HCT116 (cell line): ENCODE measurements at regions not wholly inside any gene's neighbourhood (a gene's known extent, or its start where the extent isn't known, plus 50 kb on each side); places are given as distances from the start of the nearest gene placed in this dataset.

Experiments
- CTCF ChIP-seq, 3 experiments: fragments of 200-600 bp in 1 of 3; sonication (generic) in 1 of 3; IDR thresholded peaks in 2 of 3; conservative IDR thresholded peaks in 1 of 3; 2 replicates each; pipeline ENCODE4 v1.5.1; 2012 to 2017; ENCODE audit warnings: low read depth in 2 of 3, low read length in 2 of 3, antibody characterized with exemption in 1 of 3, borderline replicate concordance in 1 of 3, control low read depth in 1 of 3, mild to moderate bottlenecking in 1 of 3, mixed read lengths in 1 of 3, mixed run types in 1 of 3, moderate library complexity in 1 of 3; ENCODE audit not compliant: insufficient read depth in 1 of 3
- EZH2 ChIP-seq: fragments of 200-600 bp; sonication (generic); IDR thresholded peaks from 2 replicates; pipeline ENCODE4 v1.6.1; 2017; ENCODE audit warnings: antibody characterized with exemption, mixed run types
- POLR2A ChIP-seq: IDR thresholded peaks from 2 replicates; pipeline ENCODE4 v1.7.0; 2011; ENCODE audit warnings: borderline replicate concordance; ENCODE audit not compliant: insufficient read depth, insufficient read length; ENCODE audit errors: extremely low read depth
- POLR2AphosphoS5 ChIP-seq: IDR thresholded peaks from 2 replicates; pipeline ENCODE4 v1.6.1; 2011; ENCODE audit warnings: mild to moderate bottlenecking, low read depth, low read length, moderate library complexity
- REST ChIP-seq: IDR thresholded peaks from 2 replicates; pipeline ENCODE4 v1.6.1; 2012; ENCODE audit warnings: low read depth
- SIN3A ChIP-seq: IDR thresholded peaks from 2 replicates; pipeline ENCODE4 v1.6.1; 2012; ENCODE audit warnings: low read depth
- SP1 ChIP-seq: IDR thresholded peaks from 2 replicates; pipeline ENCODE4 v1.6.1; 2012; ENCODE audit warnings: low read depth
- ZBTB33 ChIP-seq: IDR thresholded peaks from 2 replicates; pipeline ENCODE4 v1.6.1; 2011; ENCODE audit warnings: mild to moderate bottlenecking, low read length, moderate library complexity; ENCODE audit not compliant: insufficient replicate concordance; ENCODE audit errors: extremely low read depth
- ZFX ChIP-seq: fragments of 450-650 bp; IDR thresholded peaks from 2 replicates; pipeline ENCODE4 v1.6.1; 2017
- ZNF274 ChIP-seq: fragments of 200-500 bp; sonication (Bioruptor generic); IDR thresholded peaks from 2 replicates; pipeline ENCODE4 v1.6.1; 2014; ENCODE audit warnings: mild to moderate bottlenecking, low read depth, low read length, inconsistent platforms

- no peak for TF ChIP-seq POLR2A
- TF ChIP-seq POLR2AphosphoS5 = no peak
- no peak for TF ChIP-seq CTCF (IDR thresholded peaks at IDR 0.05 in 2 of 3, conservative IDR thresholded peaks at IDR 0.05 in 1 of 3; ENCODE audit: borderline replicate concordance in 1 of 3, insufficient read depth in 1 of 3, low read depth in 2 of 3, low read length in 2 of 3)
- TF ChIP-seq ZFX = no peak
- no peak for TF ChIP-seq EZH2
- no peak for TF ChIP-seq ZBTB33
- TF ChIP-seq SP1 = no peak
- no peak for TF ChIP-seq ZNF274
- TF ChIP-seq SIN3A = no peak
- TF ChIP-seq REST = no peak
Observed at GRCh38 chr2:106025796-106026195, 168.3 kb downstream of the UXS1 start.
